Fibroblast of upper back skin (primary cell): ENCODE measurements at regions not wholly inside any gene's neighbourhood (a gene's known extent, or its start where the extent isn't known, plus 50 kb on each side); places are given as distances from the start of the nearest gene placed in this dataset.

Experiments
- DNase-seq: peaks from one replicate; pipeline ENCODE4 v3.0.0-alpha.2; 2013

GRCh38 chr7:45235905-45236304, 78.3 kb downstream of the RAMP3 start:
- no peak for DNase-seq

DNA sequence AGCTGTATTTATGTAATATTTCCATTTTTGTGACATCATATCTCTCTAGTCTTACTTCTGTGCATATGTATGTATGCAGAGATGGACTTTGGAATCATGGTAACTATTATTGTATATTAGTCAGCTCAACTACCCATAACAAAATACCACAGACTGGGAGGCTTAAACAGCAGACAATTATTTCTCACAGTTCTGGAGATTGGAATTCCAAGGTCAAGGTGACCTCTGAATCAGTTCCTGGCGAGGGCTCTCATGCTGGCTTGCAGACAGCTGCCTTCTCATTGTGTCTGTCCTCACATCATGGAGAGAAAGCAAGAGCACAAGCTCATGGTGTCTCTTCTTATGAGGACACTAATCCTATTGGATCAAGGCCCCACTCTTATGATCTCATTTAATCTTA, 79.1 kb downstream of the RAMP3 start:
- peak; percentile 32 for DNase-seq

DNA sequence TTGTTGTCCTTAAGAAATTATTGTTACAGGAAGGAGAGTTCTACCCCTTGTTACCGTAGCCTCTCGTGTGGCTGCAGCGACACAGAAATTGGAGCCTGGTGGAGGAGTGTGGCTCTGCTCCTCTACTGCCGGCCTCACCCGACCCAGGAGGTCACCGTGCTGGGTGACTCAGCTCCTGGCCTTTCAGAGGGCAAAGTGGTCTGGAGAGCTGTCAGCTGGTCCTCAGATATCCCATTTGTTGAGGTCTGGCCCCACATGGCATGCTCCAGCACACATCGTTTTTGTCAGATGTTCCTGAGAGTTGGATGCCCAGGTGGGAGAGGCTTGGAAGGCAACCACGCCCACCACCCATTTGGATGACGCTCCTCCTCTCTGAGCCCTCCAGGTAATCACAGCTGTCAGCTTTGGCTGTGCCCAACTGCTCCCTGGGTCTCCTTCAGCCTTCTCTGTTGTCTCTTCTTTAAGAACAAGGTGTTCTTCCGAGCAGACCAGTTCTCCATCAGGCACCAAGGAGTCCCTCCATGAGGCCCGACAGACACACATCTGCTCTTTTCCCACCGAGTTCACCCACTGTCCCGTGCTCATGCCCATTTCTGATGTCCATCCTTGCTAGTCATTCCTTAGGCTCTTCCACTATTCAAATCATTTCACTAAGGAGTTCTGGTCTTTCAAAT, 80.3 kb downstream of the RAMP3 start:
- no peak for DNase-seq

DNA sequence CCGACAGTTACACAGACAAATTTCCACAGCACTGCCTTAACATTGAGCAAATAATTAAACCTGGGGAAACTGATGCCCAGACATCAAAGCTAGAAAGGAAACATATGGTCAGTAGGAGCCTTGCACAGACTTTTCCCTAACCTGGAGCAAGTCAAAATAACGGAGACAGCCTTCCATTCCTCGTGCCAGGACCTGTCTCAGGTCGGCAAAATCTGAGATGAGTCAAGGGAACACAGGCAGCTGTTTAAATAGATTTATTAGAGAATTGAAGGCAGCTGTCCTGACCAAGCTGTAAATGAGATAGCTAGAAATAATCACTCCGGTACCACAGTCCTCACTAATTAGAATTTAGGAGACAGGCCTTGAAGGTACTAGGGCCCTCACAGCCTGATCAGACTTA, 81.2 kb downstream of the RAMP3 start:
- DNase-seq = no peak

DNA sequence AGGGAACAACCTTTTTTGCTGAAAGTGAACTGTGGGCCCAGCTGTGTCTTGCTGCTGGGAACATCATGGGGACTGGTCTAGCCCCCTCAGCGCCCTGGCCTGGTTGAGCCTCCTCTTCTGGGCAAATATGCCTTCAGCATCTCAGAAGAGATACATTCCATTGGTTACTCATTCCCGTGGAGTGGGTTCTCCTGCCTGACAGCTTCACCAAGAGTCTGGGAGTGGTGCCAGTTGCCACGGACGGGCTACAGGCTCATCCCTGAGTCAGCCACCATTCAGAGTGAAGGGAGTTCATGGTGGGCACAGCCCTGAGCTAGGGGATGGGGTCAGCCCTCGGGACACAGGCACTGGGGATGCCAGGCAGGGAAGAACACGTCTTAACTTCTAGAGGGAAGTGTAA, 81.9 kb downstream of the RAMP3 start:
- peak; percentile 70 for DNase-seq

DNA sequence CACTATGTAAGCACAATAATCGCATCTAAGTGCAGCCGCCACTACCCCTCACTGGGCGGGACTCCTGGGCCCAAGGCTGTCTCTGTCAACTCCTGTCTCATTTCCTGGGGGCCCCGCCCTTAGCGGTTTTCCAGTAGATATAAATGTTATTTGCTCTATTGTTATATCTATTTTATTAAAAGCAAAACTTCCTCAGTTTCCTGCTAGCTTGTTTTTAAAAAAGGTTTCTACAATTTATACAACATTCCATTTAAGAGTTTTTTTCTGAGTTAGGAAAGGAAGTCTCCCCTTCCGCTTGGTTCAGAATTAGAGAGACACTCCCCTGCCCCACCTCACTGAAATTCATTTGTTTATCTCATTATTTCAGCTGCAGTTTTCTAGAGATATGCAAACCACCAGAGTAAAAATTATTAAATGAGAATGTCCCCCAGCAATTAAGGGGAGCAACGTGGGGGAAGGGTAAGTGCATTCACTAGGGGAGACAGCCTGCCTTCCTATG, 82.7 kb downstream of the RAMP3 start:
- no peak for DNase-seq

- DNase-seq = no peak
Observed at GRCh38 chr7:45240926-45241325, 83.3 kb downstream of the RAMP3 start.

DNA sequence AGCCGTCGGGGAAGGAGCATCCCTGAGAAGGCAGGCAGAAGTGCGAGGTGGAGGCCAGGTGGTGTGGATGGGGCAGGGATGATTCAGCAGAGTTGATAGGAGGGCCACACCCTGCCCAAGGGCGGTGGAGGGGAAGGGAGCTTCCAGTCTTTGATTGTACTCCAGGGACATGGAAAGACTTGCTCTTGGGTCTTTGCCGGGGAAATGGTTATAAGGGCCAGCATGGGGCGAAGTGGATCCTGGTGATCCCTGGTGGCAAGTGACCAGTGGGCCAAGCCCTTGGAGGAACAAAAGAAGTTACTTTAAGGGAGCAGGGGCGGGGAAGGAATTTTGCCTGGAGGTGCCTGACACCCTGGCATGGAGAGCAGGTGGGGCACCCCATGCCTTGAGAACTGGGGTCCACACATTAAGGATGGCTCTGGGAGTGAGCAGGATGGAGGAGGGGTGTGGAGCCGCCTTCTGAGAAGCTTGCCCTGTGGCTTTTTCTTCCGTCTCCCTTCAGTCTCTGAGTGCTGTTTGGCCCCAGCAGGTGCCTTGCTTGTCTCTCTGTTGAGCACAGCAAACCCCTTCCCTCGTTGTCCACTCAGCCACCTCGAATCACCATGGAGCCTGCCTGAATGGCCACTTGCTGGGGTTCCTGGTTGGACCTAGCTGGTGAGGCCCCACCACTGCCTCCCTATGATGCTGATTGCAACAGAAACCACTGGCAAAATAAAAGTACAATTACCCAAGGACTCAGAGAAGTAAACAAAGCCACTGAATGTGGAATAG, 83.9 kb downstream of the RAMP3 start:
- no peak for DNase-seq

- no peak for DNase-seq
Observed at GRCh38 chr7:45242261-45242660, 84.7 kb downstream of the RAMP3 start.

- DNase-seq = no peak
Observed at GRCh38 chr7:45242698-45243097, 85.1 kb downstream of the RAMP3 start.

- DNase-seq = no peak
Observed at GRCh38 chr7:45244981-45245380, 87.4 kb downstream of the RAMP3 start.

GRCh38 chr7:45246339-45246738, 88.7 kb downstream of the RAMP3 start:
- no peak for DNase-seq

DNA sequence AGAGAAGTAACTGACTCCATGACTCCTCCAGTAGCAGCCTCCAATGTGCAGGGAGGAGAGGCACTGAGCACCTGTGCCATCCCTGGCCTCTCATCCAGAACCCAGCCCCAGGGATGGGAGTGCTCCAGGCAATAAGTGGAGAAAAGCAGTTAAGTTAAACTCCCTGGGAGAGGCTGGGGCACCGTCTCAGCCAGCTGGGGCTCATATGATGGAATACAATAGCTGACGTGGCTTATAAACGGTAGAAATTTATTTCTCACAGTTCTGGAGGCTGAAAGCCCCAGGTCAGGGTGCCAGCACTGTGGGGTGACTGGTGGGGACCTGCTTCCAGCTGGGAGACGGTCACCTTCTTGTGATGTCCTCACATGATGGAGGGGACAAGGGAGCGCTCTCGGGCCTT, 94.7 kb downstream of the RAMP3 start:
- DNase-seq = no peak

DNA sequence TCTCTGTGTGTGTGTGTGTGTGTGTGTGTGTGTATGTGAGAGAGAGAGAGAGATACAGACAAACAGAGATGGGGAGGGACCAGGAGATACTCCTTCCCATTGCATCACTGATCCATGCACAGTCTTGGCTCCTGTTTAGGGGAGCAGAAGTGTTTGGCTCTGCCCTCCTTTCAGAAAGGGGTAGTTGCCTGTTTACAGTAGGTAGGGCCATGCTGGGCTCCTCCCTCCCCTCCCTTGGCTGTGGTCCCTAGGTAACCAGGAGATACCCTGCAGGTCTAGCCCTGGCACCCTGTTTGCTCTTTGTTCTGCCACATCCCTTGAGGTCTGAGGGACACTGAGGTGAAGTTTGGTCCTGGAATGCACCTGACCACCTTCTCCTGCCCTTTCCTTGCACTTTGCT, 95.3 kb downstream of the RAMP3 start:
- DNase-seq = no peak

DNA sequence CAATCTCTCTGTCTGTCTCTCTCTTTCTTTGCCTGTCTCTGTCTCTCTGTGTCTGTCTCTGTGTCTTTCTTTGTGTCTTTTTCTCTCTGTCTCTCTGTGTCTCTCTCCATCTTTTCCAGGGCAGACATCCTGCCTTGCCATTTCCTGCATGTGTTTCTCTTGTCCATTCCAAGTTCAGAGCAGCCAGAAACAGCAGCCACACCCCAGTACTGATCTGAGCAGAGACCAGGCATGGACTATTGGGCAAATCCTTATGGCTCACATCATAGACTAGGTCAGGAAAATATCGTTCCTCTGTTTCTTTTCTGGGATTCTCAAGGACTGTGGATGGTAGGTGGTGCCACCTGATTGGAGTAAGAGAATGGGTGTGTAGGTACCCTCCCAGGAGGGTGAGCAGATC, 95.8 kb downstream of the RAMP3 start:
- no peak for DNase-seq

- DNase-seq = no peak
Observed at GRCh38 chr7:45255187-45255586, 97.6 kb downstream of the RAMP3 start.

DNA sequence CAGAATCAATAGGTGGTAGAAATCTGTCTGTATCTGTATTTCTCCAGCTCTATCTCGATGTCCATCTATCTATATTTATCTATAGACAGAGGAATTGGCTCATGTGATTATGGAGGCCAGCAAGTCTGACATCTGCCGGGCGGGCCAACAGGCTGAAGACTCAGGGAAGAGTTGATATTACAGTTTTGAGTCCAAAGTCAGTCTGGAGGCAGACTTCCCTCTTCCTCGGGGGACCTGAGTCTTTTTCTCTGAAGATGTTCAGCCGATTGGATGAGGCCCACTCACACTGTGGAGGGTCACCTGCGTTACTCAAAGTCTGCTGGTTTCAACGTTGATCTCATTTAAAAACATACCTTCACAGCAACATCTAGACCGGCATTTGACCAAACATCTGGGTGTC, 98.7 kb downstream of the RAMP3 start:
- no peak for DNase-seq

- DNase-seq = no peak
Observed at GRCh38 chr7:45256775-45257174, 99.2 kb downstream of the RAMP3 start.

- DNase-seq = no peak
Observed at GRCh38 chr7:45257284-45257683, 99.7 kb downstream of the RAMP3 start.

- no peak for DNase-seq
Observed at GRCh38 chr7:45258533-45259226, 101.1 kb downstream of the RAMP3 start.

- no peak for DNase-seq
Observed at GRCh38 chr7:45259227-45259596, 101.6 kb downstream of the RAMP3 start.

DNA sequence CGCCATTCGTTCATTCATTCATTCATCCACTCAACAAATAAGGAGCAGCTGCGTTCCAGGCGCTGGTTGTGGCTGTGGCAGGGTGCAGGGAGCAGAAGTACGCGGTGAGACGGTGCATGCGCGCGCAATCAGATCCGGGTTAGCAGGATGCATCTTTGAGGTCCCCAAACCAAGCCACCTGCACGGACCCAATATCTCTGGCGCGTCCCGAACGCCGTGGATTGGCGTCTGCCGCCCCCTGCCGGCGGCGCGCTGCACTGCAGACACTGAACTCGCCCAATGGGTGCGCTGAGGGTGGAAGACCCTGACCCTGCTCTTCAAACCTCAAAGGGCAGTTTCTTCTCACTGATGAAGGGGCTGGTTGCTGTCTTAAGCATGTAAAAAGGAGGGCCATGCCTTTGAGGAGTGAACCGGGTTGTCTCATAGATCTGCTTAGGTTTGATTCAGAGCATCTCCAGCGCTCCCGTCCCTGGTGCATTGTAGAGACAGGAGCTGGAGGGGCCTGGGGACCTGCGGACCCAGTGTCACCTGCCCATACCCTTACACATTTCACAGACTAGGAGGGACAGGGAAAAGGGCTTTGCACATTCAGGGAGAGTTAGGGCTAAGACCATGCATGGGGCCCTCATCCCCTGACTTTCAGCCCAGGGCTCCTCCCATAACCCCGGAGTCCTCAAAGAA, 102.5 kb downstream of the RAMP3 start:
- peak; percentile 22 for DNase-seq

GRCh38 chr7:45267262-45267661, 109.7 kb downstream of the RAMP3 start:
- peak; percentile 2 for DNase-seq
